PC-9 (cell line): ENCODE measurements at regions not wholly inside any gene's neighbourhood (a gene's known extent, or its start where the extent isn't known, plus 50 kb on each side); places are given as distances from the start of the nearest gene placed in this dataset.

Source experiments
- EZH2 ChIP-seq: fragments of 200-600 bp; sonication (generic); IDR thresholded peaks from 2 replicates; pipeline ENCODE4 v1.8.0; 2017; ENCODE audit warnings: antibody characterized with exemption, low read depth
- TF ChIP-seq, protein P1 (sequence below): fragments of 200-600 bp; sonication (generic); conservative IDR thresholded peaks from 2 replicates; pipeline ENCODE4 v1.6.1; 2017; ENCODE audit warnings: mixed run types, antibody characterized with exemption, mild to moderate bottlenecking, moderate library complexity

DNA sequence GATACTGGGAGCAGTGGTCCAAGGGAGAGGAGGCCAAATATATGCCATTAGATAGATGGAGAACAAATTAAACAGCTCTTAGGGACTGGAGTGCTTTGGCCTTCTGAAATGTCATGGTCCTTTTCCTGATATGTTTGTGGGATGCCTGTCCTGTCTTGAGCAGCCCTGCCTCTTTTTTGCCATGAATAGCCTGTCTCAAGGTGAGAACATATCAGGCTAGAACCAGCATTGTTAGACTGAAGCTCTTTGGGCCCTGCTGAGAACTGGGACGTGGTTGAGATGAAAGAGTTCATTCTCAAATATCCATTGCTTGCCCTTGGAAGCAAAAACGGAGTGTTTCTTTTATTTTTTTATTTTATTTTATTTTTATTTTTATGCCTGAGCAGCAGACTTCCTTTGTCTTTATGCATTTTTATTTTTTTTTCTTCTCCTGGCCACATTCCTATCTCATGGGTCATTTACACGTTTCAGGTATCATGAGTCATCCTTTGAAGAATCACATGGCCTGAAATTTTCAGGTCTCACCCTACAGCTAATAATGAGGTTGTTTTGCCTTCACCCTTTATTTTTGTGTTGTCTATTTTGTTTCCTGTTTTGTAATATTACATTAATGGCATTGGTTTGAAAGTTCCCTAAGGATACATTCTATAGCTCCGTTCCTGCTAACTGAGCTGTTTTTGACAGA is 371.4 kb downstream of the PSAT1 start:
- TF ChIP-seq EZH2: no peak
- TF ChIP-seq, protein P1, sequence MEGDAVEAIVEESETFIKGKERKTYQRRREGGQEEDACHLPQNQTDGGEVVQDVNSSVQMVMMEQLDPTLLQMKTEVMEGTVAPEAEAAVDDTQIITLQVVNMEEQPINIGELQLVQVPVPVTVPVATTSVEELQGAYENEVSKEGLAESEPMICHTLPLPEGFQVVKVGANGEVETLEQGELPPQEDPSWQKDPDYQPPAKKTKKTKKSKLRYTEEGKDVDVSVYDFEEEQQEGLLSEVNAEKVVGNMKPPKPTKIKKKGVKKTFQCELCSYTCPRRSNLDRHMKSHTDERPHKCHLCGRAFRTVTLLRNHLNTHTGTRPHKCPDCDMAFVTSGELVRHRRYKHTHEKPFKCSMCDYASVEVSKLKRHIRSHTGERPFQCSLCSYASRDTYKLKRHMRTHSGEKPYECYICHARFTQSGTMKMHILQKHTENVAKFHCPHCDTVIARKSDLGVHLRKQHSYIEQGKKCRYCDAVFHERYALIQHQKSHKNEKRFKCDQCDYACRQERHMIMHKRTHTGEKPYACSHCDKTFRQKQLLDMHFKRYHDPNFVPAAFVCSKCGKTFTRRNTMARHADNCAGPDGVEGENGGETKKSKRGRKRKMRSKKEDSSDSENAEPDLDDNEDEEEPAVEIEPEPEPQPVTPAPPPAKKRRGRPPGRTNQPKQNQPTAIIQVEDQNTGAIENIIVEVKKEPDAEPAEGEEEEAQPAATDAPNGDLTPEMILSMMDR: no peak
